ENCODE measurements at regions not wholly inside any gene's neighbourhood (a gene's known extent, or its start where the extent isn't known, plus 50 kb on each side); places are given as distances from the start of the nearest gene placed in this dataset.
"Not testable (repeated sequence)": the region's sequence is repeated elsewhere in the genome, so short reads cannot be mapped to it uniquely, and the experiment has no call there.

DNA sequence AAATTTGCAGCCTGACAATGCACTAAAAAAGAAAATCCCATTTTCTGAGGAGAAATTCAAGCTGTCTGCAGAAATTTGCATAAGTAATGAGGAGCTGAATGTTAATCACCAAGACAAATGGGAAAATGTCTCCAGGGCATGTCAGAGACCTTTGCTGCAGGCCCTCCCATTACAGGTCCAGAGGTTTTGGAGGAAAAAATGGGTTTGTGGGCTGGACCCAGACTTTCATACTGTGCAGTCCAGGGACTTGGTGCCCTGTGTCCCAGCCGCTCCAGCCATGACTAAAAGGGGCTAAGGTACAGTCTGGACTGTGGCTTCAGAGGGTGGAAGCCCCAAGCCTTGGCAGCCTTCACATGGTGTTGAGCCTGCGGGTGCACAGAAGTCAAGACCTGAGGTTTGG is 209.8 kb upstream of the PRICKLE2 start:
- not testable (repeated sequence) for DNase-seq

DNA sequence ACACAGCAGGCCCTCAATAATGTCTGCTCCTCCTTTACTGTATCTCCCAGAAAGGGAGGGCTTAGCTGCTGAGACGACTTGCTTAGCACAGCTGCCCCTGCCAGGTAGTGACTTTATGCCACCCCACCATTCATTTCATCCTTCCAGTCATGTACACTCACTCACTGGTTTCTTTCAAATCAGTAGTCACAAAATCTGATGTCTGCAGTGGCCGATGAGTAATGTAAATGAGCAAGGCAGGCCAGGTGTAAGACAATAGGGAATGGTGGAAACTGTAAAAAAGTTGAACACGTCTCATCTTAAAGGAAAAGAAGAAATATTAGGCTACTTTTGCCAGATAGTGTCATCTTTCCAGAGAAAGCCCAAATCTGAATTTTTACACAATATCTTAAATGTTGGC is 207.6 kb upstream of the PRICKLE2 start:
- DNase-seq: no peak

DNA sequence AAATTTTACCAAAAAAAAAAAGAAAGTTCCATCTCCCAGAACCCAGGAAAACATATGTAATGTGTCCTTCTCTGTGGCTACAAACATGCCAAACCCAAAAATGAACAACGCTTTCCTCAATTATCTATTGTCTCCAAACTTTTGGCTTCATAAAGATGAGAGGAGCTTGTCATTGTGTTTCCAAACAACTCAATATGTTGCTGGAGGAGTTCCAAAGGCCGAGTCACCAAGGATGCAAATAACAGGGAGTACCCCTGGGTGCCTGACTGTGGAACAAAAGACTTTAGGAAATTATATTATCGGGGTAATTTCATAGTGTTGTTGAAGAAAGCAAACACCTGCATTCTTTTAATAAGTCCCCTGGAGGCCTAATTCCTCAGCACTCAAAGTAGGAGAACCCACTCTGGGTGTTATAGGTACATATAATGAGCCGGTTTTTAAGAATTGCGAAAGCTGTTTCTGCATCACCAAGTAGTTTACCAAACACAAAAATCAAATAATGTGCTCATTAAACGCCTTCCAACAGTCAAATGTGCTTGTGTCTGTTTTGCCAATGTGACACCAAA is 206.3 kb upstream of the PRICKLE2 start:
- no peak for DNase-seq

DNA sequence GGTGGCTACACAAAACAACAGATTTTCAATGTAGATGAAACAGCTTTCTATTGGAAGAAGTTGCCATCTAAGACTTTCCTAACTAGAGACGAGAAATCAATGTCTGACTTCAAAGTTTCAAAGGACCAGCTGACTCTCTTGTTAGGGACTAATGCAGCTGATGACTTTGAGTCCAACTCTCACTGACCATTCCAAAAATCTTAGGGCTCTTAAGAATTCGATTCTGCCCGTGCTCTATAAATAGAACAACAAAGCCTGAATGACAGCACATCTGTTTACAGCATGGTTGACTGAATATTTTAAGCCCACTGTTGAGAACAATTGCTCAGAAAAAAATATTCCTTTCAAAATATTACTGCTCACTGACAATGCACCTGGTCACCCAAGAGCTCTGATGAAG is 202.4 kb upstream of the PRICKLE2 start:
- DNase-seq: no peak

DNA sequence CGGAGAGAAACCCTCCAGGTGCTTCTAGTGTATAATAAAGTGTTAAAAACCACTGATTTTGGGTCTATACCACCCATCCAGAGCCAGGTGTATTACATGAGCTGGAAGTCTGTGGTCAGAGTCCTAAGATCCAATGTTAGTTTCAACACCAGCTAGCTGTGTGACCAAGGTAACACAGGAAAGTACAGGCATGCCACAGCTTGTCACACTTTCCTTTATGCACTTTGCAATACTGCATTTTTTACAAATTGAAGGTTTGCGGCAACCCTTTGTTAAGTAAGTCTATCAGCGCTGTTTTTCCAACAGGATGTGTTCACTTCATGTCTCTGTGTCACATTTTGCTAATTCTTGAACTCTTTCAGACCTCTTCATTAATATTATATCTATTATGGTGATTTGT is 201.3 kb upstream of the PRICKLE2 start:
- DNase-seq: no peak

DNA sequence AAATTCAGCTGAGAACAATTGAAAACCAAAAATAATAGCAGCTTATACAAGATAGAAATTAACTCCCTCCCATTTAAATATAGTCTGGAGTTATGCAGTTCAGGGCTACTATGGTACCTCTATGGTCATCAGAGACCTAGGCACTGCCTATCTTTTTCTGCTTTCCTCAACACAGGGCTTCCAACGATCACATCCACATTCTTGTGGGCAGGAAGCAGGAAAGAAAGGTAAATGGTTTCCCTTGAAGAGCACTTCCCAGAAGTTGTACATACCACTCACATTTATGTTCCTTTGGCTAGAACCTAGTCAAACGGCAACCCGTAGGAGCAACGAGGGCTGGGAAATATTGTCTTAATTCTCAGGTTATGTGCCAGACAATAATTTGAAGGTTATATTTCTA is 197.7 kb upstream of the PRICKLE2 start:
- DNase-seq: no peak

DNA sequence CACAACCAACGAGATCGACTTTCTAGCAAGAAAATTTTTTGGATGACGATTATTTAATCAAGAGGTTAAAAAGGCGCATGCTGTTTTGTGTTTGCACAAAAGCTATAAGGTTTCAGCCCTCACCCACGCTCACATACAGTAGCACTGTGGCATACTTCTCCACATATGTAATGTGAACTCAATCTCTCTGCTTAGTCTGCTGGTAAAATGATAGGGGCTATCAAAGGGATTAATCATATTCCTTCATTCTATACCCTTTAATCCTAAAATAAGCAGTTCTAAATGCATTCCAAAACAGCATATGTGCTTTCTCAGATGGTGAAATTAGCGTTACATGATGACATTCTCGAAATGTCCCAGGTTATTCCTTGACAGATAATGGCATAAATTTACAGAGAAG is 196.9 kb upstream of the PRICKLE2 start:
- DNase-seq: no peak

DNA sequence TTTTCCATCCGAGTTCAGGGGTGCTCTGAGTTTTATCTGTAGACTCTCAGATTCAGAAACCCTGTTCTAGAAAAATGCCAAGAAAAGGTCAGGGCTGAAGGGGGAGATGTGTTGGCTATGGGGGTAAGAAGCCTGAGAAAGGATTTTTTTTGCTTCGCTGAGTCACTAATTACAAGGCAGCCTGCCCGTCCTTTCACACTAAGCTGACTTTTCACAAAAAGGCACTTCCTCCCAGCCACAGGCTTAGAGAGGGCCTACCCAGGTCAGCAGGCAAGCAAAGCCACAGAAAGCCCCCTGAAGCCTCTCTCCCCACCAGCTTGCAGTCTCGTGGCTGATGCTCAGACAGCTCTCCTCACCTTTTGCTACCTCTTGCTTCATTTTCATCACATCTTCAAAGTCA is 192.6 kb upstream of the PRICKLE2 start:
- no peak for DNase-seq

DNA sequence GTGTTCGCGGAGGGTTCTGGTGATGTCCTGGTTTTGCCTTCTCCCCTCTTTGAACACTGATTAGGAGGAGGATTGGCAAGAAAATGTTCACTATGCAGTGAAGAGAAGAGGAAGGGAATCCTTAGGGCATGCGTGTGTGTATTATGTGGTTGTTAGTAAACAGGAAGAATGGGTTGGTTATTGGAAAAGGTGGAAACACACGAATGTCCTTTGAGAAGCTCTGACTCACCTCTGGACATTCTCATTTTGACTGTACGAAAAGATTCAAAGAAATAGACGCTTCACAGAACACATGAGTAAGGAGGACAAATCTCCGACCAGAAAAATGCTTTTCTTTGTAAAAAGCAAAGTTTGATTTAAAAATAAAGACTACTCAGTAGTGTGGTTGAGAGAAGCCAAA is 188.8 kb upstream of the PRICKLE2 start:
- DNase-seq: no peak

DNA sequence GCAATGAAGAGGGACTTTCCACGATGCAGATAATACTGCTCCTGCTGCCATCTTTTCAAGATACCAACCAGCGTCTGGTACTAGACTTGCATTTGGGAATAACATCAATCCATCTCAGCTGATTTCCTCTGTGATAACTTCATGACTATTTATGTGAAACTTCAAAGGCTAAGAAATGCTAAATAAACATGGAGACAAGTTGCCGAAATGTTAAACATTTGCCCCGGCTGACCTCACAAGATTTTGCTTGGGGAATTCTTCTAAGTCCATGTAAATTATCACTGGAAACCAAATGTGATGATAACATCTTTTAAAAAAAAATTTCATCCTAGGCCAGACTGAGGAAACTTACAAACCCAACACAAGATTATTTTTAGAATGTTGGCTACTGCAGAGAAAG is 185.8 kb upstream of the PRICKLE2 start:
- DNase-seq: no peak

DNA sequence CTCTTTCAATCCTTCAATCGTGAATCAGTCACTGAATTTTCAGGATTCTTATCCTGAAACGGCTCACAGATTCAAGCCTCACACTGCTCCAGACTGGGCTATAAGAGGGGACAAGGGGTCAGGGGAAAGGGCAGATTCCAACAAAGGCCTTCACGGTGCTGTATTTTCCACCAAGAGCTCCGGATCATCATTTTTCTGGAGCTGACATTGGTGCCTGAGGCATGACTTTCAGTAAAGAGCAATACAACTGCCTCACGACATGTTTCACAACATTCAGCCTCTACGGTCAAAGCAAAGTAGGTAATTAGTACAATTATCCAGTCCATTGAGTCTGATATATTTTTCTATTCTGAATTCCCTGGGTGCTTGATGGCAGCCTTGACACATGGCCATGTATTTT is 185.0 kb upstream of the PRICKLE2 start:
- DNase-seq: no peak

DNA sequence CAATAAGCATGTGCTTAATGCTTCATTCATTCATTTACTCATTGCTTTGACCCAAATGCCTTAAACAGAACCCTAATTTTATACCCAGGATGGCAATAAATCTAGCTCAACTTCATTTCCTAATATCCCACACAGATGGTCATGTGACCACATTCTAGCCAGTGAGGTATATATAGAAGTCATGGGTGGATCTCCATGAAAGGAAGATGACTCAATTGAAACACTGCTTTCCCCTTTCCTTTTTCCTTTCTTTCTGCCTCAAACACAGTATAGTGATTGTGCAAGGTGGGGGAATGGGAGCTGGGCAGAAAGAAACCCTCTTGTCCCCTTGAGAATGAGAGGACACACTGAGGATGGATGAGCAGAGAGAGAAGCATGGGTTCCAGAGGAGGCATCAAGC is 183.5 kb upstream of the PRICKLE2 start:
- DNase-seq: no peak

DNA sequence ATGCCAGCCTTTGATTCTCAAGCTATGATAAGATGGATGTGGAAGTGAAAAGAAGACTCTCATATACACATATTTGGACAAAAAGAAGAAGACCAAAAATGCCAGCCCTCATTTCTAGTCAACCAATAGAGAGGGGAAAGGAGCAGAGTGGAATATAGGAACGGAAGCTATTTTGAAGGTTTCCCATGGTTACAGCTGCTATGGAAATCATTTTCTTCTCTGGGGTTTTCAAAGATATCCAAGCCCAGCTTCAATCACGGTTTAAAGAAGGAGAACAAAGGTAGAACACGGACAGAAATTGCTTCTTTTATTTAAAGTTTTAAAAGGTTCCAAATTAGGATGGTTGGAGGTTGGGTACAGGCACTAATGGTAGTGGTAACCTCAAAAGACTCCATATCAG is 181.0 kb upstream of the PRICKLE2 start:
- no peak for DNase-seq

DNA sequence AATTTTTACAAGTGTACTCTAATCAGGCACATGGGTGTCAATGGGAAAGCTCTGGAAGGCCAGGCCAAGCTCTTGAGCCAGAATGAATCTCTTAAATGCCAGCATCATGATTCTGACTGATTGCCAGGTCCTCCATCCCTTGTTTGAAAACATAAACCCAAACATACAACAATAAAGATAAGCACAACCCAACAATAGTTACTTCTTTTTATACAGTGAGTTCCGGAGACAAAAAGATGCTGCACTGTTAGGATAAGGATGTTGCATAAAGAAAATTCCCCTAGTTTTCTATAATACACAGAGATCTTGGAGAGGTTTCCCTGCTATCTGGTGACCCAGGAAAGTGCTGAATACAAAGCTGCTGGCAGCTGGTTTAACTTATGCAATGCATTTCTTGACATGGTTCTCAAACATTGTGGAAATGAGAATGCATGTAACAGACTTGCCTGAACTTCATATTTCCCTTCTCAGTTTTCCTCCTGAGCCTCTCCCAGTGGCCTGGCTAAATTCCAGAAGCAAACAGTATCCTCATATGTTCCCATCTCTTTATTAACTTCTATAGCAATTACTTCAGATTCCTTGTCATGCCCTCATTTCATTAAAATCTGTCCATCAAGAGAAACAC is 180.1 kb upstream of the PRICKLE2 start:
- DNase-seq: no peak

DNA sequence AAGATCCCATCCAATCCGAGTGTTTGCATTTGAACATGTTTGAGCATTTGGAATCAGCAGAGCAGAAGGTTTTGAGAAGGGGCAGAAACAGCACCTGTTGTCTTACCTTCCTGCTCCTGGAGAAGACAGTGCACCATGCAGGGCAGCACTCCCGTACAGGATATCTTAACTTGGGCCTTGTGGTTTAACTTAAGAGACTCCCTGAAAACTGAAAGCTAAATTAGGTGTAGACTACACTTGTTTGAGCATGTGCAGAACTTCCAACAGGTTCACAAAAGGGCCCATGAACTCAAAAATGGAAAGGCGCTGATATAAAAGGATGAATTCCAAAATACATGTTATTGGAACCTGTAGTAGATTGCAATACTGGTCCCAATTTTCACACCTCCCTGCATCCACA is 175.4 kb upstream of the PRICKLE2 start:
- DNase-seq: no peak

DNA sequence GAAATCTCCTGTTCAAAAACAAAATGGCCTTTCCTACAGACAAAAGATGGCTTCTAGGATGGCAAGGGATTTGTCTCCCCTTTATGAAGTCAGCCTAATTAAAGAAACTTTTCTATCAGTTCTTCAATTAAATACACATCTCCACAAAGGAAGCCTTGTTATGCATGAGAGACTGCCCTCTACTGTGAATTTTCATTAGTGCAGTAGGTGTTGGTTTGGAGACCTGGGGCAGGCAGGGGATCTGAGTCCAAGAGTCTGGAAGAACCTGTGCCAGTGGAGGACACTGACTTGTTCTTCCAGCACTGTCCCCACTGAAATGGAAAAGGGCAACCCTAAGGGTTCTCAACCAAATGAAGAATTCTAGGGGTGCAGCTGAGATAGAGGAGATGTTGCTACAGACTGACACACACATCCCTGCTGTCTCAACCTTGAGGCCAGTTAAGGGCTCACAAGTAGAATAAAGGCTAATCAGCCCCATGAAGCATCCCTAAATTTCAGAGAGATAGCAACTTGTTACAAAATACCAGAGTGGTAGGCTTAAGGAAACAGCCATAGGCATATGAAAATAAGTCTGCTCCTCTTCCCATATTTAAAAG is 174.0 kb upstream of the PRICKLE2 start:
- peak; percentile 21 to 46 for DNase-seq

DNA sequence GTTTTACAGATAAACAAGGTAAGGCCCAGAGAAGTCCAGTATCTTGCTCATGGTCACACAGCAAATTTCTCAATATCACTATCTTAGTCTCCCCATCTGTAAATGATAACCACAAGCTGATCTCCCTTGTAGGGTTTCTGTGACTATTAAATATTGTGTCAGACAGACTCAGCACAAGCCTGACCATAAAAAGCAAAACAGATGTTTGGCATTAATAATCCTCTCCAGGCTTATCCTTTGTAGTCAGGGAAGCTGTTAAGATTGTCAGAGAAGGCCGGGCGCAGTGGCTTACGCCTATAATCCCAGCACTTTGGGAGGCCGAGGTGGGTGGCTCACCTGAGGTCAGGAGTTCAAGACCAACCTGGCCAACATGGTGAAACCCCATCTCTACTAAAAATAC is 173.2 kb upstream of the PRICKLE2 start:
- DNase-seq: no peak

DNA sequence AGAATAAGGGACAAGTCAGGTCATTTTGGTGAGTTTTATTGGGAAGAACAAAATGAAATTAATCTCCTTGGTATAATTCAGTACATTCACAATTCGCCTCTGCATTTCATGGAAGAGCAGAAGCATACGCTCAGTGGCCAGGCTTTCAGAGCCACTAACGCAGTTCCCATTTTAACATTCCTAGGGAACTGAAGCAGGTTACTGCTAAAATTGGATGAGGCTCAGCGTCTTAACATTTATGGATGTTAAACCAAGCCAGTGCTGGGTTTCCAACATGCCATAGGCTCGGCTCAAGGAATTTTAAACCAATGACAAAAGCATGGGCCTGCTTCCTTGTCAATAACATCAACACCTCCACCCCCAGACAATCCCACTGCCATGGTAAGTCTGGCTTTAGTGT is 172.7 kb upstream of the PRICKLE2 start:
- DNase-seq: no peak

DNA sequence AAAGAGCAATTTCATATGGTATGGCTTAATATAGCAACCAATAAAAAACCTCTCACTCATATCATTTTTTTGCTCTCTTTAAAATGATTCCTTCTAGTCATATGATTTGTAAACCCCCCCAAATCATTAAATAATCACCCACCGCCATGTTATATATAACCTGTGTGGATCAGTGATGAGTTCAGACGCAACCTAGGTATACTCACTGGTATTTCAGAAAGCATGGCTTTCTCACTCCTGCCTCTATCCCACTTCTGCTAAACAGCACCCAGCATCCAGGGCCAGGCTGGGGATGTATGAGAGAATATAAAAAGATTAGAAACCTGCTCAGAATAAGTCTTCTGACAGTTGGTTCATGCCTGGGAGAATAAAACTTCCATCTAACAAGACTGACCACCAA is 172.3 kb upstream of the PRICKLE2 start:
- DNase-seq: no peak

DNA sequence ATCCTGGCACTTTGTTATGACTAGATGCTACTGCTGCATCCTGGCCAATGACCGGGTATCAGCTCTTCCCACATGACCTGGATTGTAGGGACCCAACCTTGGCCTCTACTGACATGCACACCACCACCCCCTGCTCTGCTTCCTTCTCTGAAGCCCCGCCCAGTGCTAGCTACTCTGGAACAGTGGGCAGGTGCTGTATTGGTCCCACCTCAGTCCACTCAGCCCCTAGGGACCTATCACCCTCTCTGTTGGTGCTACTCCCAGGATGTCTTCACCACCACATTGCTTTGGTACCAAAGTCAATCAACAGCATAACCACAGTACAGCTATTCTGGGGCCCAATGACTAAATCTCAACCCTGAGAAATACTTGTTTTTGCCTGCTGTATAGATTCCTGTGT is 170.2 kb upstream of the PRICKLE2 start:
- DNase-seq: no peak

DNA sequence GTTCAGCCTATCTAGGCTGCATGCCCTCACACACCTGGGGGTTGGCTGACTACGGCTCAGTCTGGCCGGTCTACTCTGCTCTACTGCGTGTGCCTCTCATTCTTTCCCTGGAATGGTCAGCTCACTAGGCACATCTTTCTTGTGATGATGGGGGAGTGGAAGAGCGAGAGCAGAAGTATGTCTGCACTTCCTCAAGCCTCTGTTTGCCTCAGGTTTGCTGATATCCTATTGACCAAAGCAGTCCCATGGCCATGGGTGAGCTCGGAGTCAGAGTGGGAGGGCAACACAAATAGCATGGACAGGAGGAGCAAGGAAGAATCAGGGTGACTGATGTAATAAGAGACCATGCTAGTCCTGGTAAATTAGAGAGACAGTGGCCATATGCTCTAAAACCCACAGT is 167.9 kb upstream of the PRICKLE2 start:
- DNase-seq: no peak

DNA sequence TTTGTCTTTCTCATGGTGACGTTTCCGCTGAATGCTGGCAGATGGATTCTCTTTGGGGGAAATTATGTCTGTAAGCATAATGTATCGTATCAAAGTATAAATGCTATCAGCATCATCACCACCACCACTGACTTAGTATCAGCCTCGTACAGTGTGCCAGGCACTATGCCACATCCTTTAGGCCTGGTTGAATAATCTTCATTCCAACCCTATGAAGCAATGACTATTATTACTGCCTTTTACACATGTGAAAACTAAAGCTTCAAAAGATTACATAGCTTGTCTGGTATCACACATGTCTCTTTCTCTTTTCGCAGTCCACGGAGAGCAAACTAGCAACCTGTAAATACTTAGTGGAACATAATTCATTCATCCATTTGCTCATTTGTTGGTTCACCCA is 166.7 kb upstream of the PRICKLE2 start:
- DNase-seq: no peak

DNA sequence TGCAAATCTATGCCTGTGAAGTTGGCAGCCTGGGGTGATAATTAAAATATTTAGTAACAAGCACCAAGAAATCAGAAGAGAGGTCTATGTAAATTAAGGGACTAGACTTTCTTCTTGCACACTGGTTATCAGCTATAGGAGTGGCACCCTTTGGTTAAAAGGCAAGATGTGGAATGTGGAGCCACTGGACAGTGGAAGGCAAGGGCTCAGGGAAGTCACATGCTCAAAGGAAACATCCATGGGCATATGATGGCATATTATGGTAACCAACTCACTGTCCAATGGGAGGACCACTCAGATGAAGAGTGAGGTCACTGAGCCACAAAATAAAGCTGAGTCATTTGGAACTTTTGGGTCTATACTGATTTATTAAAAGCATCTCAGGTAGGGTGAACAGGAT is 165.6 kb upstream of the PRICKLE2 start:
- DNase-seq: no peak

DNA sequence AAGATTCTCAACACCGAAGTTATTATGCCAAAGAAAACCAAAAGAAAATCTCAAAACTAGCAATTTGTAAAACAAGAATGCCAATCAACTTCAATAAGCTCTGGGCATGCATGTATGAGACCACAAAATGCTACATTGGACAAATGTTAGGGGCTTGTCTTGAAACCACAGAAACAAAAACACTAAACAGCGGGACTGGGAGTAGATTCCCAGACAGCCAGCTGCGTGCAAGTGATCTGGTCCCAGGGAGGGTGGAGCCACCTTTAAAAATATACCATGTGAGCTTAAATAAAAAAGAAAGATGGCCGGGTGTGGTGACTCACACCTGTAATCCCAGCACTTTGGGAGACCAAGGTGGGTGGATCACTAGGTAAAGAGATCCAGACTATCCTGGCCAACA is 163.6 kb upstream of the PRICKLE2 start:
- DNase-seq: no peak

DNA sequence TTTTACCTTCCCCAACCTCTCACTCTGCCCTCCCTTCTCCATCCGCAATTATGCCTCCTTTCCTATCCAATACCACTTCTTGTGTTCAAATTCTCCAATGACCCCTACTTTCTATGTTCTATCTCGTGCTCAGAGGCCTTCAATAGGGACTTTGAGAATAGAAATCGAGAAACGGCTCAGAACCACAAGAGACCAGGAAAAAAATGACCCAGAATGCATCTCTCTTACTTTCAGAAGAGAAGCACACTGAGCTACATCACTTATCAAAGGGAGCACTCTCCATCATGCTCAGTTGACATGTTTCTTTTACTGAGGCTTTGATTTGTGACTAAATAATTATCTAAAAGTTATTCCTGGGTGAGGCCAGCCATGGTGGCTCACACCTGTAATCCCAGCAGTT is 162.4 kb upstream of the PRICKLE2 start:
- DNase-seq: no peak

All from AML-193 (cell line).